Stimulated activated CD4-positive, alpha-beta T cell treated with anti-CD3 and anti-CD28 coated beads, Interleukin-12 subunit alpha, Interleukin-12 subunit beta, amount 100 ng/mL, for 48 hours (primary cell): ENCODE measurements at regions not wholly inside any gene's neighbourhood (a gene's known extent, or its start where the extent isn't known, plus 50 kb on each side); places are given as distances from the start of the nearest gene placed in this dataset.
A peak's percentile ranks its signal among the peaks of the same experiment; 100 is the strongest.

ENCODE experiments used
- DNase-seq, 3 donors: peaks; one replicate each; pipeline ENCODE4 v3.0.0-alpha.2; 2020; ENCODE audit warnings: low read depth in 2 of 3, low spot score in 1 of 3

- no peak for DNase-seq
These were observed 212.2 kb downstream of the TRIB2 start for GRCh38 chr2:12928775-12929401.

GRCh38 chr2:12929758-12930157, 213.0 kb downstream of the TRIB2 start:
- no peak for DNase-seq

- no peak for DNase-seq
These were observed 213.7 kb downstream of the TRIB2 start for GRCh38 chr2:12930391-12930790.

- no peak for DNase-seq
These were observed 214.6 kb downstream of the TRIB2 start for GRCh38 chr2:12931186-12931844.

GRCh38 chr2:12932192-12932591, 215.5 kb downstream of the TRIB2 start:
- DNase-seq, result no peak

GRCh38 chr2:12934146-12934756, 217.5 kb downstream of the TRIB2 start:
- DNase-seq, result no peak

GRCh38 chr2:12935222-12935621, 218.5 kb downstream of the TRIB2 start:
- DNase-seq, result no peak

GRCh38 chr2:12935796-12936195, 219.1 kb downstream of the TRIB2 start:
- no peak for DNase-seq

- no peak for DNase-seq
These were observed 224.5 kb downstream of the TRIB2 start for GRCh38 chr2:12941203-12941602.

GRCh38 chr2:12948231-12948960, 231.7 kb downstream of the TRIB2 start:
- no peak for DNase-seq

GRCh38 chr2:12948961-12949353, 232.2 kb downstream of the TRIB2 start:
- peak in 1 of 3 donors; percentile 2 for DNase-seq

GRCh38 chr2:12949406-12949805, 232.7 kb downstream of the TRIB2 start:
- no peak for DNase-seq

GRCh38 chr2:12950174-12950573, 233.4 kb downstream of the TRIB2 start:
- DNase-seq, result no peak

- no peak for DNase-seq
These were observed 234.4 kb downstream of the TRIB2 start for GRCh38 chr2:12950957-12951656.

GRCh38 chr2:12951657-12951973, 234.9 kb downstream of the TRIB2 start:
- DNase-seq, result no peak

- DNase-seq, result no peak
These were observed 236.9 kb downstream of the TRIB2 start for GRCh38 chr2:12953596-12953995.

GRCh38 chr2:12955864-12956263, 239.1 kb downstream of the TRIB2 start:
- no peak for DNase-seq

- DNase-seq, result no peak
These were observed 240.5 kb downstream of the TRIB2 start for GRCh38 chr2:12957251-12957650.

GRCh38 chr2:12959935-12960334, 243.2 kb downstream of the TRIB2 start:
- DNase-seq, result no peak

GRCh38 chr2:12960671-12961070, 243.9 kb downstream of the TRIB2 start:
- no peak for DNase-seq

- no peak for DNase-seq
These were observed 248.3 kb downstream of the TRIB2 start for GRCh38 chr2:12964904-12965539.
